ENCODE measurements at regions not wholly inside any gene's neighbourhood (a gene's known extent, or its start where the extent isn't known, plus 50 kb on each side); places are given as distances from the start of the nearest gene placed in this dataset.

DNA sequence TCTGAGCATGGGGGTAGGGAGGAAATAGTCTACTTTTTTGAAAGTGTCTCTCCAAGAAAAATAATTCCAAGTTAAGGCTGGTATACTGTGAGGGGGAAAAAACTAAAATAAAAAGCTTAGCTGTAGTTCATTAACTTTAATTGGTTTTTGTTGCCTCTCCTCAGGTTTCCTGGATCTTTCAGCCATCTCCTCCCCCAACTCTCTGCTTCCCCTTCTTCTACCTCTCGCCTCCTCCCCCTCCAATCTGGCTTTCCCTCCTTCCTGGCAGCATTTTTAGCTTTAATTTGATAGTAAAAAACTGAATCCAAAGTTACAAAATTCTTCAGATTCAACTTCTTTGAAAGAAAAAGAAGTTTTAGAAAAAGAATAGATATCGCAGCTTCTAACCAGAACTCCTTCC lies 462.6 kb downstream of the CETN3 start (continued):
- no peak for TF ChIP-seq RFX5 (IDR thresholded peaks at IDR 0.05; ENCODE audit: borderline replicate concordance, low read depth, low read length)

DNA sequence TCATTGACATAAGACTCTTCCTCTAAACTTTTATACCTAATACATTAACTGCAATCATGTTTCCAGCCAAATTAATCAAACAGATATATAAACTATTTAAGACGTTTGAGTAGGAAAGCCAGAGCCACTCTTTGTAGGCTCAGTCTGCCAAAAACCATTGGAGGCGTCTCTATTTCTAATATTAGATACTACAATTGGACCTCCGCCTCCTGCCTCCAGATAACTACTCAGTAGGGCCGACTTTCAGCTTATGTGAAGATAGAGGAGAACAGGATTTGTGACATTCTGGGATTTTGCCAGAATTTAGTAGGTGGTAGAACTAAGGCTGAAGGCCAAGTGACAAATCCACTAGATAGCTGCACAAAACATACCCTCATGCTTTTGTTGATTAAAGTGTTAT lies 463.0 kb downstream of the CETN3 start:
- Histone ChIP-seq H3K4me1 (replicated peaks in 1 of 4; ENCODE audit: control insufficient read depth in 3 of 4, insufficient read depth in 4 of 4, low read length in 3 of 4) (no peaks in the 10 kb centered on the region), H3K9ac (replicated peaks in 1 of 4; ENCODE audit: extremely low read depth in 1 of 4, low read depth in 3 of 4, low read length in 3 of 4) (no peak overlapping the region), H4K91ac (replicated peaks; ENCODE audit: insufficient read length, low read length) (no peak overlapping the region), H3K18ac (ENCODE audit: extremely low read depth, low read length) (no peak overlapping the region), H2BK5ac (ENCODE audit: low read depth, low read length) (no peak overlapping the region), H4K8ac (ENCODE audit: extremely low read depth, insufficient read depth, low read length) (no peak overlapping the region), H3K4ac (replicated peaks; ENCODE audit: insufficient read length, low read depth, low read length) (no peak overlapping the region), H2BK12ac (ENCODE audit: low read depth, low read length) (no peak overlapping the region), H4K5ac (ENCODE audit: insufficient read length, low read depth, low read length) (no peak overlapping the region), H3K23ac (ENCODE audit: insufficient read length) (no peak overlapping the region), H3K79me1 (ENCODE audit: low read depth, low read length) (no peaks in the 10 kb centered on the region), H2BK20ac (ENCODE audit: low read length) (no peak overlapping the region), H2AFZ (ENCODE audit: low read length) (no peak overlapping the region), H3K9me3 (ENCODE audit: insufficient read depth in 2 of 2, low read depth in 1 of 2, low read length in 1 of 2) (no peaks in the 10 kb centered on the region), H3K14ac (ENCODE audit: insufficient read length) (no peak overlapping the region), H3K23me2 (ENCODE audit: low read depth, low read length) (no peaks in the 10 kb centered on the region; the same call in 1 of the 2 replicates), H2BK120ac (replicated peaks; ENCODE audit: low read depth, low read length) (no peak overlapping the region), H2BK15ac (ENCODE audit: low read length) (no peak overlapping the region), H3K4me2 (ENCODE audit: insufficient read depth in 1 of 2, low read depth in 2 of 2, low read length in 2 of 2) (no peak overlapping the region), H2AK5ac (ENCODE audit: low read depth, low read length) (no peak overlapping the region), H3K27ac (ENCODE audit: low read depth, low read length) (no peak overlapping the region), H3K79me2 (ENCODE audit: control insufficient read depth in 1 of 2, insufficient read depth in 2 of 2, low read length in 2 of 2) (no peaks in the 10 kb centered on the region), H4K20me1 (replicated peaks in 1 of 2; ENCODE audit: control insufficient read depth in 1 of 2, insufficient read depth in 2 of 2, low read length in 2 of 2) (no peaks in the 10 kb centered on the region), H3K27me3 (replicated peaks in 1 of 4; ENCODE audit: control insufficient read depth in 3 of 4, extremely low read depth in 1 of 4, insufficient read depth in 3 of 4, low read length in 3 of 4) (no peaks in the 10 kb centered on the region), H3K56ac (replicated peaks; ENCODE audit: insufficient read length, low read depth, low read length) (no peak overlapping the region), H3K4me3 (ENCODE audit: extremely low read depth in 1 of 4, insufficient read depth in 2 of 4, low read depth in 3 of 4, low read length in 4 of 4) (no peak overlapping the region), H3K36me3 (ENCODE audit: control insufficient read depth in 2 of 4, insufficient read depth in 4 of 4, low read length in 3 of 4) (no peaks in the 10 kb centered on the region)
- CTCF ChIA-PET (ENCODE audit: partially characterized antibody): no interaction called here
- WGBS, 2 experiments (ENCODE audit: extremely low coverage in 1 of 2, insufficient coverage in 1 of 2, insufficient read length in 1 of 2, insufficient replicate concordance in 2 of 2, low coverage in 1 of 2, low lambda C conversion rate in 2 of 2, missing lambda C conversion rate in 1 of 2): 90% methylated on average over 4 of the region's 4 CpGs; no CpG with 5 or more reads in 1 of the 2 experiments
- DNase-seq (ENCODE audit: low read depth in 1 of 2, low spot score in 2 of 2) (no peak), FAIRE-seq (no peak)
- POLR2A ChIA-PET (ENCODE audit: partially characterized antibody): no interaction called here
- no peak for TF ChIP-seq RNF2 (IDR thresholded peaks at IDR 0.05; ENCODE audit: borderline replicate concordance, low read depth, low read length, missing control alignments, poor library complexity, severe bottlenecking)
- TF ChIP-seq, protein P1, sequence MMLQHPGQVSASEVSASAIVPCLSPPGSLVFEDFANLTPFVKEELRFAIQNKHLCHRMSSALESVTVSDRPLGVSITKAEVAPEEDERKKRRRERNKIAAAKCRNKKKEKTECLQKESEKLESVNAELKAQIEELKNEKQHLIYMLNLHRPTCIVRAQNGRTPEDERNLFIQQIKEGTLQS (IDR thresholded peaks at IDR 0.05; ENCODE audit: insufficient read depth, low read depth, low read length): no peak
- no peak for TF ChIP-seq FOSL1 (IDR thresholded peaks at IDR 0.05; ENCODE audit: insufficient read depth, low read depth, low read length)
- TF ChIP-seq, protein P2, sequence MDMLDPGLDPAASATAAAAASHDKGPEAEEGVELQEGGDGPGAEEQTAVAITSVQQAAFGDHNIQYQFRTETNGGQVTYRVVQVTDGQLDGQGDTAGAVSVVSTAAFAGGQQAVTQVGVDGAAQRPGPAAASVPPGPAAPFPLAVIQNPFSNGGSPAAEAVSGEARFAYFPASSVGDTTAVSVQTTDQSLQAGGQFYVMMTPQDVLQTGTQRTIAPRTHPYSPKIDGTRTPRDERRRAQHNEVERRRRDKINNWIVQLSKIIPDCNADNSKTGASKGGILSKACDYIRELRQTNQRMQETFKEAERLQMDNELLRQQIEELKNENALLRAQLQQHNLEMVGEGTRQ (IDR thresholded peaks at IDR 0.05; ENCODE audit: low read length): no peak
- TF ChIP-seq EZH2 (IDR thresholded peaks at IDR 0.05; ENCODE audit: low read depth, low read length, severe bottlenecking): no peak
- TF ChIP-seq BACH1 (IDR thresholded peaks at IDR 0.05; ENCODE audit: low read length): no peak
- no peak for TF ChIP-seq TAF7 (optimal IDR thresholded peaks at IDR 0.05; ENCODE audit: borderline replicate concordance, low read depth, low read length)
